ENCODE measurements at regions not wholly inside any gene's neighbourhood (a gene's known extent, or its start where the extent isn't known, plus 50 kb on each side); places are given as distances from the start of the nearest gene placed in this dataset.
A peak's percentile ranks its signal among the peaks of the same experiment; 100 is the strongest.

GRCh38 chr11:81886406-81887075 lies 847.1 kb downstream of the FAM181B start:
- Mint-ChIP-seq H3K9me3 (ENCODE audit: insufficient read depth) (peaks cover 9% of the 10 kb centered on the region), H3K4me1 (ENCODE audit: low read depth) (peaks cover 2% of the 10 kb centered on the region), H3K4me3 (no peak overlapping the region), H3K27ac (no peak overlapping the region), H3K36me3 (ENCODE audit: low read depth) (no peaks in the 10 kb centered on the region), H3K27me3 (ENCODE audit: low read depth) (no peaks in the 10 kb centered on the region)
- ATAC-seq (no peak), DNase-seq (no peak)
- ChIA-PET POLR2A (no interaction called here), CTCF (no interaction called here)

DNA sequence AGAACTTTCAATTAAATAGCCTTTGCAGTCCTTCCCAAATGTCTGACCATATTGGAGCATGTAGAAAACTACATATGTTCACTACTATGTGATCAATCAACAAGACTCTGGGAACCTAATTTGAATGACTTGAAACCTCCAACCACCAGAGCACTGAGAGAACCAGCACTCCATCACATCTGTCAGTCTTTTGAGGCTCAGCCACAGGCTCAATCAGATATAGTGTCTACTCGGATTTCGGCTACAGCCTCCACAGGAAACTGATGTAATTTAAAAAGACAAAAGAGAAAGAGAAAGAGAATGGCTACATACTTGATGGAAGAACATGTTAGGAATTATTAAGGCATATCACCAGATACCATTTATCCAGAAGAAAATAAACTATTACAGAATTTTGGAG lies 859.0 kb downstream of the FAM181B start:
- DNase-seq: peak; percentile 74
- no peaks in the 10 kb centered on the region for H3K27me3 Mint-ChIP-seq (ENCODE audit: low read depth)
- peak overlapping the region; percentile 56 for H3K4me3 Mint-ChIP-seq
- H3K27ac Mint-ChIP-seq: peak overlapping the region; percentile 82
- H3K9me3 Mint-ChIP-seq (ENCODE audit: insufficient read depth): no peaks in the 10 kb centered on the region
- ChIA-PET POLR2A (no interaction called here), CTCF (interaction anchor here (1.2 to 1.3 kb wide), 2 partner anchors 87 kb away, joined by 4 to 9 read pairs; no protein-coding TSS in a partner anchor)
- ATAC-seq: peak; percentile 69
- H3K36me3 Mint-ChIP-seq (ENCODE audit: low read depth): peaks cover 12% of the 10 kb centered on the region
- H3K4me1 Mint-ChIP-seq (ENCODE audit: low read depth): peaks cover 51% of the 10 kb centered on the region

DNA sequence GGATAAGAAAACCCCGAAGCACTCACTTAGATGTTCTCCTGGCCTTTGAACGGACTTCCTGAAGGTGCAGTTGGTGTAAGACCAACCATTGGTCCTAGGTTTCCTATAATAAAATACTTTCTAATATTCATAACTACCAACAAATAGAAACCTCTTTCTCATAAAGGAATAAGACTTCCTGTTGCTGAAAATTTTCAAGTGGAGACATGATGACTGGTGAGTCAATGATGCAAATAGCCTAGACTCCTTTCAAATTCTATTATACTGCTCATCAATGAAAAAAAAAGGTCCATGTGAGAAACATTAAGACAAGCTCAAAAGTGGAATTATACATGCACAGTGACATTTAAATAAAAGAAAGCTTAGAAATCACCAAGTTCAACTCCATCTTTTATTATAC lies 862.8 kb downstream of the FAM181B start:
- H3K9me3 Mint-ChIP-seq (ENCODE audit: insufficient read depth): peaks cover 4% of the 10 kb centered on the region
- H3K4me1 Mint-ChIP-seq (ENCODE audit: low read depth): peaks cover 61% of the 10 kb centered on the region
- H3K36me3 Mint-ChIP-seq (ENCODE audit: low read depth): peaks cover 22% of the 10 kb centered on the region
- H3K4me3 Mint-ChIP-seq: peak overlapping the region; percentile 82
- H3K27ac Mint-ChIP-seq: peak overlapping the region; percentile 98
- no peak for ATAC-seq
- H3K27me3 Mint-ChIP-seq (ENCODE audit: low read depth): no peaks in the 10 kb centered on the region
- CTCF ChIA-PET: interaction anchor here (1.0 to 2.1 kb wide), 3 partner anchors 11 to 84 kb away, joined by 3 to 6 read pairs (median 3); no protein-coding TSS in a partner anchor
- no peak for DNase-seq
- POLR2A ChIA-PET: interaction anchor here (0.5 kb wide), 1 partner anchor 223 kb away, joined by 3 read pairs; no protein-coding TSS in a partner anchor

DNA sequence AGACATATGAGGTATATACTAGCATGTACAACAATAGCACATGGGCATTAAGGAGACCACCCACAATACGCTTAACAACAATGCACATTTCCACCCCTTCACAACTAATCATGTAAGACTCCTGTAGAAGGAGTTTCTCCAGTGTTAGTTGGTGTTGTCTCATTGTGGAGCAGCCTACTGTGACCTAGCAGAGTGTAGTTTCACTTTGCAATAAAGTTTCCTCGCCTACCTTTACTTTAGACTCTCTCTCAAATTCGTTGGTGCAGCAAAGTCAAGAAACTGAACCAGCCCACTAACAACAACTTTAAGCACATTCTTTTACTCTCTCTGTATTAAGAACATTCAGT lies 863.6 kb downstream of the FAM181B start:
- CTCF ChIA-PET: interaction anchor here (1.0 to 2.1 kb wide), 2 partner anchors 12 to 82 kb away, joined by 3 to 6 read pairs; no protein-coding TSS in a partner anchor
- ATAC-seq (peak; percentile 81), DNase-seq (peak; percentile 47)
- Mint-ChIP-seq H3K27ac (peak overlapping the region; percentile 98), H3K4me3 (peak overlapping the region; percentile 82), H3K36me3 (ENCODE audit: low read depth) (peaks cover 17% of the 10 kb centered on the region), H3K9me3 (ENCODE audit: insufficient read depth) (peaks cover 4% of the 10 kb centered on the region), H3K27me3 (ENCODE audit: low read depth) (no peaks in the 10 kb centered on the region), H3K4me1 (ENCODE audit: low read depth) (peaks cover 54% of the 10 kb centered on the region)
- POLR2A ChIA-PET: no interaction called here

- POLR2A ChIA-PET: no interaction called here
- Mint-ChIP-seq H3K36me3 (ENCODE audit: low read depth) (peaks cover 17% of the 10 kb centered on the region), H3K27ac (peak overlapping the region; percentile 98), H3K4me1 (ENCODE audit: low read depth) (peaks cover 51% of the 10 kb centered on the region), H3K9me3 (ENCODE audit: insufficient read depth) (peaks cover 4% of the 10 kb centered on the region), H3K27me3 (ENCODE audit: low read depth) (no peaks in the 10 kb centered on the region), H3K4me3 (peak overlapping the region; percentile 82)
- DNase-seq (peak; percentile 98), ATAC-seq (peak; percentile 88)
- CTCF ChIA-PET: interaction anchor here (0.8 to 2.1 kb wide), 2 partner anchors 81 to 82 kb away, joined by 4 to 6 read pairs; no protein-coding TSS in a partner anchor
Observed at GRCh38 chr11:81869351-81870065, 864.2 kb downstream of the FAM181B start.

DNA sequence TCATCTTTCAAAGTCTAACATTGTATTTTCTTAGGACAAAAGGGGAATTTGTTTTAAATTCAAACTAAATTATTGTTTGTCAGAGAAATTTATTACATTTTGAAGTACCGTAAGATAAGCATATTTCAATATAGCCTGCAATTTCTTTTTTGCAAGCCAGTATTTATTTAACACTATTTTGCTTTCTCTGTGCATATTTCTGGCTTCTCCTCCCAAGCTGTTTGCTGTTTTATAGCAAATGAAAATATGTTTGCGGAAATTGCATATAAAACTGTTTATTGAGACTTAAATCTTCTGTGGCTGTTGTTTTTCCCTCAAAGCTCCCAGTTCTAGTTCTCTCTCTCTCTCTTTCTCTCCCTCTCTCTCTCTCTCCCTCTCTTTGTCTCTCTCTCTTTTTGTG lies 866.8 kb downstream of the FAM181B start:
- no peaks in the 10 kb centered on the region for H3K27me3 Mint-ChIP-seq (ENCODE audit: low read depth)
- ATAC-seq (no peak), DNase-seq (no peak)
- H3K4me3 Mint-ChIP-seq: no peak overlapping the region
- H3K27ac Mint-ChIP-seq: no peak overlapping the region
- peaks cover 12% of the 10 kb centered on the region for H3K9me3 Mint-ChIP-seq (ENCODE audit: insufficient read depth)
- H3K4me1 Mint-ChIP-seq (ENCODE audit: low read depth): peaks cover 35% of the 10 kb centered on the region
- ChIA-PET POLR2A (no interaction called here), CTCF (no interaction called here)
- H3K36me3 Mint-ChIP-seq (ENCODE audit: low read depth): peaks cover 15% of the 10 kb centered on the region

GRCh38 chr11:81857386-81857785 lies 876.3 kb downstream of the FAM181B start:
- Mint-ChIP-seq H3K4me1 (ENCODE audit: low read depth) (no peaks in the 10 kb centered on the region), H3K9me3 (ENCODE audit: insufficient read depth) (peaks cover 8% of the 10 kb centered on the region), H3K36me3 (ENCODE audit: low read depth) (peaks cover 2% of the 10 kb centered on the region), H3K27me3 (ENCODE audit: low read depth) (no peaks in the 10 kb centered on the region), H3K4me3 (no peak overlapping the region), H3K27ac (no peak overlapping the region)
- ATAC-seq: no peak
- ChIA-PET CTCF (no interaction called here), POLR2A (no interaction called here)
- DNase-seq: no peak

DNA sequence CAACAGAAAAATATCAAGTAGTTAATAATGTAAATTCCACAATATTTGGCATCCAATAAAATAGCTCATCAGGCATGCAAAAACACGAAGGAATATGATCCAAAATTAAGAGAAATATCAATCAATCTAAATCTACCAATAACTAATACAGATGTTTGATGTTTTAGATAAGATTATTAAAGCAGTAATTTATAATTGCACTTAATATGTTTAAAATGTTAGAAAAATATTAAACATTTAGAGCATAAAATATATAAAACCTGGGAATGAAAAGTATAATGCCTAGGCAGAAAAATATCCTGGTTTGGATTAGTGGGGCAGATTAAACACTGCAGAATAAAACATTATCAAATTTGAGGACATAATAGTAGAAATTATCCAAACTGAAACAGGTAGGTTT lies 879.9 kb downstream of the FAM181B start:
- no peaks in the 10 kb centered on the region for H3K9me3 Mint-ChIP-seq (ENCODE audit: insufficient read depth)
- ChIA-PET POLR2A (no interaction called here), CTCF (no interaction called here)
- no peaks in the 10 kb centered on the region for H3K4me1 Mint-ChIP-seq (ENCODE audit: low read depth)
- H3K36me3 Mint-ChIP-seq (ENCODE audit: low read depth): no peaks in the 10 kb centered on the region
- DNase-seq (no peak), ATAC-seq (no peak)
- no peaks in the 10 kb centered on the region for H3K27me3 Mint-ChIP-seq (ENCODE audit: low read depth)
- H3K27ac Mint-ChIP-seq: no peak overlapping the region
- no peak overlapping the region for H3K4me3 Mint-ChIP-seq

GRCh38 chr11:81852896-81853295 lies 880.8 kb downstream of the FAM181B start:
- no peak overlapping the region for H3K27ac Mint-ChIP-seq
- ChIA-PET POLR2A (no interaction called here), CTCF (interaction anchor here (0.9 kb wide), 1 partner anchor 34 kb away, joined by 3 read pairs; no protein-coding TSS in a partner anchor)
- no peaks in the 10 kb centered on the region for H3K36me3 Mint-ChIP-seq (ENCODE audit: low read depth)
- H3K27me3 Mint-ChIP-seq (ENCODE audit: low read depth): no peaks in the 10 kb centered on the region
- ATAC-seq: no peak
- H3K9me3 Mint-ChIP-seq (ENCODE audit: insufficient read depth): no peaks in the 10 kb centered on the region
- no peak overlapping the region for H3K4me3 Mint-ChIP-seq
- no peak for DNase-seq
- no peaks in the 10 kb centered on the region for H3K4me1 Mint-ChIP-seq (ENCODE audit: low read depth)

DNA sequence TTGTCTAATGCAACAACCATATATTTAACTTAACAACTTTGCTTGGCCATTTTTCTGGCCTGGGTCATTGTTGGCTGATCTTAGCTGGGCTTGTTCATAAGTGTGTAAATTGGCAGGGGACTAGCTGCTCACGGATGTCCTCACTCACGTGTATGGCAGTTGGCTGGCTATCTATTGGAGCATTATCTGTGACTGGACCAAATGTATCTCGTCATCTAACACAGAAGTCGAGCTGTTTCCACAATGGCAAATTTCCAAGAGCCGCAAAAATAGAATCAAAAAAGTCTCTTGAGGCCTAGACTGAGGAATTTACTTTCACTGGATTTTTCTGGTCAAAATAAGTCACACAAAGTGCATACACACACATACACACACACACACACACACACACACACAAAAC lies 893.3 kb downstream of the FAM181B start:
- ChIA-PET CTCF (no interaction called here), POLR2A (no interaction called here)
- no peak for DNase-seq
- H3K27ac Mint-ChIP-seq: no peak overlapping the region
- H3K4me1 Mint-ChIP-seq (ENCODE audit: low read depth): no peaks in the 10 kb centered on the region
- no peak for ATAC-seq
- no peaks in the 10 kb centered on the region for H3K9me3 Mint-ChIP-seq (ENCODE audit: insufficient read depth)
- H3K36me3 Mint-ChIP-seq (ENCODE audit: low read depth): no peaks in the 10 kb centered on the region
- no peaks in the 10 kb centered on the region for H3K27me3 Mint-ChIP-seq (ENCODE audit: low read depth)
- H3K4me3 Mint-ChIP-seq: no peak overlapping the region

GRCh38 chr11:81839976-81840375 lies 893.7 kb downstream of the FAM181B start:
- Mint-ChIP-seq H3K4me1 (ENCODE audit: low read depth) (no peaks in the 10 kb centered on the region), H3K9me3 (ENCODE audit: insufficient read depth) (no peaks in the 10 kb centered on the region), H3K27me3 (ENCODE audit: low read depth) (no peaks in the 10 kb centered on the region), H3K4me3 (no peak overlapping the region), H3K27ac (no peak overlapping the region), H3K36me3 (ENCODE audit: low read depth) (no peaks in the 10 kb centered on the region)
- ChIA-PET CTCF (no interaction called here), POLR2A (no interaction called here)
- ATAC-seq: no peak
- DNase-seq: no peak

DNA sequence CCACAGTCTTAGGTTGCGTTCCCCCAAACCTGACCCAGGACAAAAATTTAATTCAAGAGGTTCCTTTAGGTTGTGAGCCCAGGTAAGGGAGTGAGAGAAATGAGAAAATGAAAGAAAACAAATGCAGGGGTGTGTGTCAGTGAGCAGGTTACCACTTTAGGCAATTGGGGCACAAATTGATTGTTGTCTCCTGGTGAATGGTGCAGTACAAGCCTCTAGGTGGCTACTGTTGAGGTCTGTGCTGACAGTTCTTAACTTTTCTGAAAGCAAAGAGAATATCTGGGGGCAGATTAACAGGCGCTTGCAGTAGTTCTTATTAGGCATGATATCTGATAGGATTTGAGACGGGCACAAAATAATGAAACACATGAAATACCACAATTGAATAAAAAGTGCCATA lies 894.6 kb downstream of the FAM181B start:
- Mint-ChIP-seq H3K9me3 (ENCODE audit: insufficient read depth) (no peaks in the 10 kb centered on the region), H3K27me3 (ENCODE audit: low read depth) (no peaks in the 10 kb centered on the region), H3K4me1 (ENCODE audit: low read depth) (no peaks in the 10 kb centered on the region), H3K4me3 (no peak overlapping the region), H3K36me3 (ENCODE audit: low read depth) (no peaks in the 10 kb centered on the region), H3K27ac (no peak overlapping the region)
- ChIA-PET CTCF (no interaction called here), POLR2A (no interaction called here)
- DNase-seq (no peak), ATAC-seq (no peak)
